HG03095 (cell line): ENCODE measurements at regions not wholly inside any gene's neighbourhood (a gene's known extent, or its start where the extent isn't known, plus 50 kb on each side); places are given as distances from the start of the nearest gene placed in this dataset.

ENCODE experiments used
- ATAC-seq: cut with Tn5 transposase; IDR thresholded peaks from one replicate; pipeline ENCODE4 v1.9.1; 2021; ENCODE audit warnings: moderate library complexity; ENCODE audit not compliant: unreplicated experiment

DNA sequence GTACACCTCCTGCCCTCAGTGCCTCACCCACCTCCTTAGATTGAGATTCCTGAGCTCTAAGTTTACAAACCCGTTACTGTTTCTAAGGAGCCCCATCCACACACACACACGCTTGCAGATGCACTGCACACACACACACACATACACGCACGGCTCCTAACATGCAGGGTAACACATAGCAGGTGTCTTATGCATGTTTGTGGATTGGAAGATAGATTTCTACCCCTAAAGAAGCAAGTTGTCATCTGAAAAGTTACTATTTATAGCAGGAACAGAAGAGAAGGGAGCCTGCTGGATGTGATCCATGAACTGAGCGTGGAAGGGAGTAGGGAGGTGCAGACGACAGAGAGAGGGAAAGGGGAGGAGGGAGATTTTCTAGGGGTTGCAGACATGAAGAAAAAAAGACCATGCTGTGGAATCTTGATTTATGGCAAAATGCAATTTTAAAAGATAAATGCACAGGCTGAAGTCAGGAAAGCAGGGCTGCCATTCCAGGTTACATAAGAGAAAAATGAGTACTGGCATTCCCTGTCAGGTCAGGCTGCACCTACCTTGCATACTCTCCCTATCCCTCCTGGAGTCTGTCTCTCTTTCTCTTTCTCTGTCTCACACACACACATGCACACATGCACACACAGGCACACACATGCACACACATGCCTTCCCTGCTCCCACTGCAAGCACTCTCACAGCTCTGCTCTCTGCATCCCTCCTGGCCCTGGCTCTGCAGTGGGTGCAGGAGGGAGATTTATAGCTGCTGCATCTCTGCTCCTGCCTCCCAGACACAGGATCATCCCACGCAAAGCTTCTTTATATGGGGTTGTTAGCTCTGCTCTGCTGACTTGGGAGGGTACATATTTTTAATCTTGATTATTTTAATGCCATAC, 192.6 kb upstream of the MYT1L start:
- ATAC-seq, result no peak

DNA sequence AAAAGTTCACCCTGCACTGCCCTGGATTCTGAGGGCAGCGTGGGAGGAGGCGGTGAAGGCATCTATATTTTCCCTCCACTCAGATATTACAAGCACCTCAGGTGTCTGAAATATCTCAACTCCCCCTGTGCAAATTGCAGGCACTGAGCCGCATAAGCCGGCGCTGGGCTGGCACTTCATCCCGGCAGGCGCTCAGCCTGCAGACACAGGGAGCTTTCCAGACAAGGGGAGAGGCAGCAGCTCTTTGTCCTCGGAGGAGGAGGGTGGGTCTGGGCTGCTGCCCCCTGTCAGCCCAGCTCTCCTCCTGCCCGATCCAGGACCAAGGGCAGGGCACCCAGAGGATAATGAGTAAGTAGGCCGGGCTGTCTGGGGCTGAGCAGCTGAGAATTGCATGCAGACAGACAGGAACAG, 189.3 kb upstream of the MYT1L start:
- ATAC-seq, result no peak

DNA sequence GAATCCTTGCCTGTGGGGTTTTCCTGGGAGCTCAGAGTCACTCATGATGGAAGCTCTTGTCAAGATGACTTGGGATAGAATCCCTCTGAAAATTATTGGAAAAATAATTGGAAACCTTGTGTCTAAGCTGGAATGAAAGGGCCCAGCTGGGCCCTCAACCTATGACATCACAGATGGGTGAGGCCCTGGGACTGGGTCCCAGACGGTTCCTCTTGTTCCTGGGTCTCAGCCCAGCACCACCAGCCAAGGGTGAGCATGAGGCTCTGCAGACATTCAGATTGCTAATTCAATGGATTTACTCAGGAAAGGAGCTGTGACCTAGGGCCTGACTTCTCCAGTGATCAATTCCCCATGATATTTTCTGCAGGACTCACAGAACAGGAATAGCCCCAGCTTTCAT, 188.3 kb upstream of the MYT1L start:
- ATAC-seq, result no peak

DNA sequence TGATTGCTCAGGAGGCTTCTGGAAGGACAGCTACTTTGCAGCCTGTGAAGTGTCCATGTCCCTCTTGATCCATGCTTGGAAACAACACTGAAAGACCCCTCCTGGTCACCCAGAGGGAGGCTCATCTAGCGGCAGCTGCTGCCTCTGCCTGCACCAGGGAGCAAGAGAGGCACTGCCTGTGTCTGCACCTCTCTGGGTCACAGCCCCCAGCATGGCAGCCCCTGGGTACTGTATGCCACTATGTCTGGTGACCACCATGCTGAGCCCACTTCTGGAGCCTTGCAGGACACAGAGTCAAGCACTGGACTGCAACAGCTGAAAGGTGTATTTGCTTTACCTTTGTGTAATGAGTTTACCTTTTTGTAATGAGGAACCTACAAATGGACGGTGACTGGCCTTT, 186.3 kb upstream of the MYT1L start:
- no peak for ATAC-seq

DNA sequence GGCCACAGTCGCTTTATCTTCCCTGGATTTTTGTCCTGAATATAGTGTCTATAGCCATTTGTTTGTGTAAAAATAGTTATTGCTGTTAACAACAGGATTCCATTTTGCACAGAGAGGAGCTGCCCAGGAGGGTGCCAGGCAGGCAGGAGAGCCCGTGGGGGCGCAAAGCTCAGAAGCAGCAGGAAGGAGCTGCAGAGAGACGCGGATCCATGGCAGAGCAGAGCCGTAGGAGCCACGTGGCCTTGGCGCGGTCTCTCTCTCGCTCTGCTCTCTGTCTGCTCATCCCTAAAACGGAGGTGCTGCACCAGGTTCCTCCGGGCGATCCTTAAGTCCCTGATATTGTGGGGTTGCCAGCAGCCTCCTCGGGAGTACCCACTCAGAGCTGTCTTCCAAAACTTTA, 185.3 kb upstream of the MYT1L start:
- ATAC-seq, result no peak

DNA sequence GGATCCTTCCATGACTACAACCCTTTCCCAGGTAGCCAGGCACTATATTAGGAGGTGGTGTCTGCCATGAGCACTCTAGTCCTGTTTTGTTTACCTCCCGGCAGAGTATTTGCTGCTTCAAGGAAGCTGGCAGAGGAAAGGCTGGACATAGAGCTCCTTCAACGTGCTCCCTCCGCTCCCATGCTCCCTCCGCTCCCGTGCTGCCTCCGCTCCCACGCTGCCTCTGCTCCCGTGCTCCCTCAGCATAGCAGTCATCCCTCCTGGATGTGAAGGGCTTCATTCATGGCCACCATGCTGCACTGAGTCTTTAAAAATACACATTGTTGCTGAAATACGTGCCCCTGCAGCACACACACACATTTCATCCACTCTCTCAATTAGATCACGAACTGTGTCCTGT, 181.9 kb upstream of the MYT1L start:
- ATAC-seq, result no peak

DNA sequence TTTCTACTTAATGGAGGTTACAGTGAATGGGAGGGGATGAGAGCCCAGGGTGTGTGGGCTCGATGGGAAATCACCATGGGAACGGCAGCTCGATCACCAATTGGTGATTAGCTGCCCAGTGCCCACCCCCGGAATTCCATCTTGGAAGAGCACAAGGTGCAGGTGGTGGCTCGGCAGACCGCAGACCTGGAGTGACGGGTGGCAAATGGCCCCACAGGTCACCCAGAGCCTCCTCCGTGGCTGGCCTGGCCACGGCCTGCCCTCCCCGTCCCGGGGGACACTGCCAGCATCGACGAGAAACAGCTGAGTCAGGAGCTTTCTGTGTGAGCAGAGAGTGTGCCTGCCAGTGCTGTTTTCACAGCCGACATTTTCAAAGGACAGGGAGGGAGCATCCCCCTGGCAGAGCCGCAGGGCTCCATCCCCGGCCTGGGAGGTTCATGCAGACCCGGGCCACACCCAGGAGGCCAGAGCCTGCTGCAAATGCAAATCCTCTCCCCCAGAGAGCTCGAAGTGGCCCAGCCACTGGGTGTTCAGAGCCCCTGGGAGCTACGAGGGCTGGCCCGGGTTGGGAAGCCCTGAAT, 176.4 kb upstream of the MYT1L start:
- no peak for ATAC-seq

DNA sequence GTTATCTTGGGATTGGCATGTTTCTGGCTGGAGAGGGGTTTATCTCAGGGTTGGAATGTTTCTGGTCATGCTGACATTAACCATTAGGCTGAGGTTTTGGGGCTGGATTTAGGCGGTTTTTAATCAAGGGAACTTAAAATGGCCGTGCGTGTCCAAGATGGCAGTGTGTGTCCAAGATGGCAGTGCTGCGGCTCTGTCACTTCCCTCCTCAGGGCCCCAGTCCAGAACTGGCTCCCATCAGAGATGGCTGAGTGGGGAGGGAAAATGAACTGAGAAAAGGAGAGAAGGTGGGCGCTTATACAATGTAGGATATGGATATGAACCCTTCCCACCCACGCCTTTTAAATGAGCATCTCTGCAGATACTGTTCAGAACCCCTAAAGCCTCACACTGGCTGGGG, 175.5 kb upstream of the MYT1L start:
- no peak for ATAC-seq

DNA sequence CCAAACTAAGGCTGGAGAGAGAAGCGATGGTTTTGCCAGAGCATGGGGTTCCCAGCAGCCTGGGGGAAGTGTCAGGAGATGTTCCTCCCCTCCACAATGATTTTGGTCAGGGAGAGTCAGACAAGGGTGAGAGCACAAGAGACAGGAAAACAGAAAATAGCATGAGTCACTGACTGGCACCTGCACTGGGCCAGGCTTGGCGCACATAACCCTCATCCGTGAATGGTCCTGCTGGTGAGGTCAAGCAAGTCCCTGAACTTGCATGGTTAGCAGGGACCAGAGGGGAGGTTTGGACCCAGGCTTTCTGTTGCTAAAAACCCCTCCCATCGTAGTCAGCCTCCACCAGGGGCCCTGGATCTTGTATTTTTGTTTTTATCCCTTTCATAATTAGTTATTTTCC, 174.5 kb upstream of the MYT1L start:
- ATAC-seq, result no peak

DNA sequence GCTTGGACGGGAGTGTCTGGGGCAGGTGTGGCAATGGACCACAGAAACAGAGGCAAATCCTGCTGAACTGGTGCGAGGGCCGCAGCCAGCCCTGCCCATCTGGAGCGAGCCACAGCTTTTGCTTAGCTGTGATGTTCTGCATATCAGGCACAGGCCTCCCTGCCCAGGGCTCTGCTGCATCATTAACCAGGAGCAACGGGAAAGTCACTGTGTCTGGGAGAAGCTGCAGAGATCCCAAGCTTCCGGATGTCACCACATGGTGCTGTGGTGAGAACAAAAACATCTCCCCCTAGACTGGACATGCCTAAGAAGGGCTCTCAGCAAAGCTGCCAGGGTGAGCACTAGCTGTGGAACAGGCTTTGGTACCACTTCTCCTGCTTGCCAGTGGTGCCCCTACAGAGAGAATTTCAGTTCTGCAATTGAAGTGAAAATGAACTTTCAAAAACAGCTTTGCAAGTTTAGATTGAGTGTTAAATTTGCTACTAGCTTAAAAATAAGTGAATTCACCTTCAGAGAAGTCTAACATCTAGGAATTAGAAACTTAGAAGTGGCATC, 172.9 kb upstream of the MYT1L start:
- ATAC-seq, result no peak

DNA sequence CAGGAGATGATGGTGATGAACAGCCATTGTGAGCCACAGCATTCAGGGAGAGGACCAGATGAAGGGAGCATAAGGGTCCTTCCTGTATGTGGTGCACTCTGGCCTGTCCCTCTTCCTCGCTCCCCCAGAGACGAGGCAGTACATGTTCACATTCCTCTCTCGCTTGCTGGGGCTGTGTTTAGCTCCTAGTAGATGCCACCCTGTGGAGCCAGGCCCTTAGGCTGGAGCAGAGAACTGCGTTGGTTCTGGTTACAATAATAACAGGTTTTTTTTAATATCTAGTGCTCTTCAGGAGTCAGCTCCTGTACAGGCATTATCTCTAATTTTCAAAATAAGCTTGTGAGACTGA, 171.1 kb upstream of the MYT1L start:
- ATAC-seq, result no peak

DNA sequence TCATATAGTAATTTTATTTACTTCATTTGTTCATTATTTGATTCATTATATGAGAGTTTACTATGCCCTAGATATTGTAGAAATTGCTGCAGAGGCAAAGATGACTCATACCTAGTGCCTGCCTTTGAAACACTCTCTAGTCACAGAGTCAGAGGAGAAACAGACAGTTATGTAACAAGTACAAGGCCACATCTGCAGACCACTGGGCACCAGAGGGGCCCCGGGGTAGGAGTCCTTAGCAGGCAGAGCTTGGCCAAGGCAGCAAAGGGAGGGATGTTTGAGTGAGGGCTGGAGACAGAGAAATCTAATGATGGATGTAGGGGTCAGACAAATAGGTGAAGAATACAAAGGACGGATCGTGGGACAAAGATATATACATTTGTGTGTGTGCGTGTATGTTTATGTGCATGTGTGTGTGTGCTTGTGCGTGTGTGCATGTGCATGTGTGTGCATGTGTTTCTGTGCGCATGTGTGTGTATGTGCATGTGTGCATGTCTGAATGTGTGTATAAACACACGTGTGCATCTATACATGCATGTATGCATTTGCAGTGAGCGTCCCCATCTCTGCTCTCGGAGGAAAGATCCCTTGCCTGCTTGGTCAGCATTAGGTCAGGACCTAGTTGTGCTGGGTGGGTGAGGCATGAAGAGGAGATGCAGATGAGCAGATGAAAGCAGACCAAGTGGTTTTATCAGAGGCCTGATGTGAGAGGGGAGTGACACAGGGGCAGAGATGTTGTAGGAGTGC, 170.6 kb upstream of the MYT1L start:
- ATAC-seq, result no peak

DNA sequence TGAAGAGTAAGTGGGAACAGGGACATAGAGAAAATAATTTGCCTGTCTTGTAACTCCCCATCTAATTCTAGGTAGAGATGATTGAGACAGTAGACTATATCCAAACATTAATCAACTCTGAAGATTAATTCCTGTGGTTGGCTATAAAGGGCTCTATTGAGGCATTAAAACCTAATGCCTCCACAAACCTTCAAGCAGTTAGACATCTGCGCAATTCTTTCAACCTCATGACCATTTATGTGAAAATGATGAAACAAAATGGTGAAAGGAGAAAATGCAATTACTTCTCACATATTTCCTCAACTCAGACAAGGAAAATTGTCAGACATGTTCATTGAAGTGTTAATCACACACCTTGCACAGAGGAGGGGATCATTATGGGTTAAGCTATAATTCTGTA, 164.5 kb upstream of the MYT1L start:
- no peak for ATAC-seq

DNA sequence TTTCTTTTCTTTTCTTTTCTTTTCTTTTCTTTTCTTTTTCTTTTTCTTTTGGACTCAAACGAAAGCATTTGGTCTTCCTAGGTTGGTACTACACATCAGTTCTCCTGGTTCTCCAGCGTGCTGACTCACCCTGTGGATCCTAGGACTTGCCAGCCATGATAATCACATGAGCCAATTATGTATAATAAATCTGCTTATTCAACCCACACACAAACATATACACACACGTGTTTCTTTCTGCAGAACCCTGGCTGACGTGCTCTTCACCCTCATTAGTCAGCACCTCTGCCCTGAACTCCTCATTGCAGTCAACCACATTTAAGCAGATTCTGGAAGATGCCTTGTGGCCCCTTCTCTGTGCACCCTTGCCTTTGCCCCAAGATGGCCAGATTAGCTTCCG, 162.4 kb upstream of the MYT1L start:
- no peak for ATAC-seq

DNA sequence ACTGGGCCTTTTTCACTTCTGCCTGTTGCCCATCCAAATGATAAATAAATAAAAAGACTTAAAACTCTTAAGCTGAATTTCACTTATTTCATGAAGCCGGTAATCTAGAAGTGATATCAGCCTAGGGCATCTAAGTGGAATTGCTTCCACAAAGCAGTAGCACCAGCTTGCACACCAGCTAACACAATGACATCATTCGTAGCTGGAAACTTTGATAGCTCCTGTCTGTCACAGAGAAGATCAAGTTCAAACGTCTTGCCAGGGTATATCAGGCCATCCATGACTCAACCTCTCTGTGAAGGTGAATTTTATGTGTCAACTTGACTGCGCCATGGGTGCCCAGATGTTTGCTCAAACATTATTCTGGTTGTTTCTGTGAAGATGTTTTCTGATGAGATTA, 161.7 kb upstream of the MYT1L start:
- ATAC-seq, result no peak

DNA sequence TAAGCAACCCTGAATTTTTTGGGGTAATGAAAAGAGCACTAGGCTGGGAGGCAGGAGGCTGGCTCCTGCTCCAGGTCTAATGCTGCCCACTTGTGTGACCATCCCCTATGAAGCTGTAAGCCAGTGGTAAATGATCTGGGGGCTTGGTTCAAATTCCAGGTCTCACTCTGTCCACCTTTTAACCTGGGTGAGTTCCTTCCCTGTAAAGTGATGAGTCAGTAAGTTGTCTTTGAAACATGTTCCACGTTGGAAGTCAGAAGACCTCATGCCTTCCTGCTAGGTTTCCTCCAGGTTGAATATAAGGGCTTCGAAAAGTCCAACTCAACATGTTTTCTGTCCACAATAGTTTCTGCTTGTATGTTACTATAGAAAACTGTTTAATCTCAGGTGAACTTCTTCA, 160.9 kb upstream of the MYT1L start:
- no peak for ATAC-seq

DNA sequence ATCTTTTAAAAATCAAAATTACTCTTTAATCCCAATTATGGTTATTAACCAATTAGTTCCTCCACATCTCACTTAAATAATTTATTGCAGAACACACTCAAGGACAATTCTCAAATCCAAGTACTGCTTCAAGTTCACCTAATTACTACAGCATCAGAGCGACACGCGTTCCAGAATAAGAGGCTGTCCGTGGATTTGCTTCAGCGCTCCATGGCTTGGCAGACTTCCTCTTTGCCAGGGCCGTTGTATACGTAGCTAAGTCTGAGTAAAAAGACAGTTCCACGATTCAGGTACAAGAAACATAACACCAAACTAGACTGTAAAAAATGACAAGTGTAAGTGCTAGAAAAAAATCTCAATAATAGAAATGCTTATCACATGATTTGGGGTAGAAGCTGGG, 153.2 kb upstream of the MYT1L start:
- ATAC-seq, result no peak

DNA sequence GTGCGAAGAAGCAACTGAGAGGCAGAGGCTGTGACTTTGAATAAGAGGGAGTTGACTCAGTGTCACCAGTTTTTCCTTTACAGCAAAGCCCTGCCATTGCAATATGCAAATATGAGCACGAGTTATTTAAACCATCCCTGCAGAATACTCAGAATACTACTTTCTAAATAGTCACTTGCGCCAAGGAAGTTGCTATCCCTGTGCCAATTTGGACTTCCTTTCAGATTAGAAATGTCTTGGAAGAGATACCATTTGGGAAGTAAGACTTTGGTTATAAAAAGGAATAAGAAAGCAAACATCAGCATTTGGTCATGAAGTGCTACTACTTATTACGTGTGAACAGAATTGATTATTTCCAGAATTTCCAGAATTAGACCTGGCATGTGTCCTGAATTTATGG, 151.8 kb upstream of the MYT1L start:
- no peak for ATAC-seq

DNA sequence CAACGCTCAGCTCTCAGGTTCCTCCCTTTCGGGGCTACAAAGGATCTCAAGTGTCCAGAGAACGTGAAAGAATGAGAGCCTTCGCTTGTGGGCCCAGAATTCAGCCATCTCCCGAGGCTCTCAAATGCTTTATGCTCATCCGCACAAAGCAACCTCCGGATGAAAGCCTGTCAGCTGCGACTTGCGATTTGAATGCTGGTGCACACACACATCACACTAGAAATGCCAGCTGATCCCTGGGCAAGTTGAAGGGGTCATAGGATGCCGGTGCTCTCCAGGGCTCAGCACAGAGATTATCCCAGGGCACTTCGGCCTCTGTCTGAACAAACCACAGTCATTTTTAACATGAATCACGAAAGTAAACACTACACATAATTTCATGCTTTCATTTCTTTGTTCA, 141.8 kb upstream of the MYT1L start:
- no peak for ATAC-seq

DNA sequence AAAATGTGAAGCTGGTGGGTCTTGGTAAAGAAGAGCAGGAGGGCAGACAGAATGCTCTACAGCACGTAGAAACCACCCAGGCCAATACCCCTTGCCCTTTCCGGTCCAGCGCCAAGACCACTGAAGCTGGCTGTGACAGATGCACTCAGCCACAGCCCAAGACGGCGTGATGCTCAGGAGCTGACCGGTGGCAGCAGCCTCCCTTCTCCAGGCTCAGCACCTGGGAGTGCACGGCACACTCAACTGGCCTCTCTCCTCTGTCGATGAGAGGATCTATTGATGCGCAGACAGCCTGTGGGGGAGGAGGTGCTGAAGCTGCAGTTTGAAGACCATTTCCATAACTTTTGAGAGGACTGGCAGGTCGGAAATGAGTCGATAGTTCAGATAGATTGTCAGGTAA, 141.0 kb upstream of the MYT1L start:
- no peak for ATAC-seq

DNA sequence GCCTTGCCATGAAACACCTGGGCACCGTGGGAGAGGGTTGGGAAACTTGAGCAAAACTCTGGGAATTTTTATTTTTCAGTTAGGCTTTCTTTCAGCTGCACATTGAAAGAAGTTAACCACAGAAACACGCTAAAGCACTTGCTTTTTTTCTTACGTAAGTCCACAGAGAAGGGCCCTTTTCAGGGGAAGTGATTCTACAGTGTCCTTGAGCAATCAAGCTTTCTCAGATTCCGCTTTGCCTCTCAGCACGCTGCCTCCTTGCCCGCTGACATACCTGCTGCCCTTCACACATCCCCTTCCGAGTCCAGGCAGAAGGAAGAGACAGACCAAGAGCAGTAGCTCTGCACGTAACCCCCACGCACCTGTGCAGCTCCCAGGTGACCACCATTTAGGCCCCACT, 135.5 kb upstream of the MYT1L start:
- no peak for ATAC-seq

DNA sequence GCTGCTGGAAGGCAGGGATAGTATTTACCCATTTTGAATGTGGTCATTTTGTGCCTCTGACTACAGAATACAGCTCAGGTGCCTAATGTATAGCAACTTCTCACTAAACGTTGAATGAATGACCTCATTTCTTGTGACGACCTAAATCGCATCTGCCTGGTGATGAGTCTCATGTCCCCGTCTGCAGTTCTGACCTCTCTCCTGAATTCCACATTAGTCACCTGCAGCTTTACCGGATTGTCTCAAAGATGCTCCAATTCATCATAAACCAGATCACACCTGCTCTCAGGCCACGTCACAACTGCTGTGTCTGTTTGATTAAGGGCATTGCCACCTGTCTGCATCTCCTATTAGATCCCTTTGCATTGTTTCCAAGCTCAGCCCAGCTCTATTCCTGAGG, 133.6 kb upstream of the MYT1L start:
- no peak for ATAC-seq
